ENCODE measurements at regions not wholly inside any gene's neighbourhood (a gene's known extent, or its start where the extent isn't known, plus 50 kb on each side); places are given as distances from the start of the nearest gene placed in this dataset.
A peak's percentile ranks its signal among the peaks of the same experiment; 100 is the strongest.

- no peak for TF ChIP-seq MZF1 (tag by site-specific recombination; IDR thresholded peaks at IDR 0.05; ENCODE audit: borderline replicate concordance)
- TF ChIP-seq ZNF335 (tag by site-specific recombination; conservative IDR thresholded peaks at IDR 0.05) = peak; percentile 52
- peak; percentile 54 for TF ChIP-seq EGR2 (tag by site-specific recombination; IDR thresholded peaks at IDR 0.05; ENCODE audit: low read depth)
- peak; percentile 69 for TF ChIP-seq ZFHX2 (tag by site-specific recombination; conservative IDR thresholded peaks at IDR 0.05)
- Histone ChIP-seq H3K4me1 (ENCODE audit: control insufficient read depth, insufficient read depth, low read length) (no peaks in the 10 kb centered on the region), H3K36me3 (ENCODE audit: control insufficient read depth in 2 of 2, insufficient read depth in 1 of 2, low read length in 2 of 2) (peaks cover 22 to 33% of the 10 kb centered on the region in 2 experiments; a peak in 2 of 3 replicates), H3K9me3 (ENCODE audit: control insufficient read depth, insufficient read depth, low read depth, low read length) (no peaks in the 10 kb centered on the region), H3K27ac (ENCODE audit: extremely low read depth, low read depth, low read length) (peak overlapping the region; percentile 55; the same call in 1 of the 2 replicates), H3K4me3 (ENCODE audit: low read depth, low read length) (peak overlapping the region; percentile 69)
- POLR2A ChIA-PET = no interaction called here
- CTCF ChIA-PET = interaction anchor here (0.6 kb wide), 1 partner anchor 644 kb away, joined by 3 read pairs; no protein-coding TSS in a partner anchor
These were observed 97.8 kb downstream of the ZNF674 start for GRCh38 chrX:46447384-46447783.

- POLR2A ChIA-PET = no interaction called here
- Histone ChIP-seq H3K9me3 (ENCODE audit: control insufficient read depth, insufficient read depth, low read depth, low read length) (no peaks in the 10 kb centered on the region), H3K27ac (ENCODE audit: extremely low read depth, low read depth, low read length) (peak overlapping the region; percentile 78), H3K4me3 (ENCODE audit: low read depth, low read length) (peak overlapping the region; percentile 69), H3K4me1 (ENCODE audit: control insufficient read depth, insufficient read depth, low read length) (no peaks in the 10 kb centered on the region), H3K36me3 (ENCODE audit: control insufficient read depth in 2 of 2, insufficient read depth in 1 of 2, low read length in 2 of 2) (peaks cover 20 to 28% of the 10 kb centered on the region in 2 experiments; a peak in 2 of 3 replicates)
- CTCF ChIA-PET = no interaction called here
- no peak for TF ChIP-seq ZNF37A (tag by site-specific recombination; IDR thresholded peaks at IDR 0.05)
- no peak for TF ChIP-seq OSR2 (tag by site-specific recombination; IDR thresholded peaks at IDR 0.05)
- no peak for TF ChIP-seq ZNF239 (tag by site-specific recombination; IDR thresholded peaks at IDR 0.05)
- no peak for TF ChIP-seq ZNF274 (IDR thresholded peaks at IDR 0.05; ENCODE audit: low read length)
- no peak for TF ChIP-seq ZNF274 (tag by site-specific recombination; IDR thresholded peaks at IDR 0.05; ENCODE audit: borderline replicate concordance)
- no peak for TF ChIP-seq ZNF645 (tag by site-specific recombination; IDR thresholded peaks at IDR 0.05)
- peak; percentile 16; the same call in 1 of the 2 replicates for TF ChIP-seq KLF10 (tag by site-specific recombination; IDR thresholded peaks at IDR 0.05)
- no peak for TF ChIP-seq ZNF404 (tag by site-specific recombination; IDR thresholded peaks at IDR 0.05)
- TF ChIP-seq ZNF610 (tag by site-specific recombination; IDR thresholded peaks at IDR 0.05; ENCODE audit: borderline replicate concordance) = no peak
- no peak for TF ChIP-seq ZFHX2 (tag by site-specific recombination; conservative IDR thresholded peaks at IDR 0.05)
- no peak for TF ChIP-seq ZNF510 (tag by site-specific recombination; IDR thresholded peaks at IDR 0.05; ENCODE audit: insufficient replicate concordance)
- TF ChIP-seq HIC1 (tag by site-specific recombination; IDR thresholded peaks at IDR 0.05) = no peak
- TF ChIP-seq TCF7L2 (IDR thresholded peaks at IDR 0.05; ENCODE audit: borderline replicate concordance, low read depth, low read length) = no peak
- TF ChIP-seq ZNF585B (tag by site-specific recombination; IDR thresholded peaks at IDR 0.05) = no peak; the same call in 1 of the 2 replicates
- TF ChIP-seq ZNF2 (tag by site-specific recombination; IDR thresholded peaks at IDR 0.05) = no peak
- TF ChIP-seq SP3 (tag by site-specific recombination; IDR thresholded peaks at IDR 0.05) = peak; percentile 63
- TF ChIP-seq ZNF707 (tag by site-specific recombination; IDR thresholded peaks at IDR 0.05) = no peak
- no peak for TF ChIP-seq ZNF311 (tag by site-specific recombination; IDR thresholded peaks at IDR 0.05; ENCODE audit: borderline replicate concordance)
- TF ChIP-seq ZNF530 (tag by site-specific recombination; IDR thresholded peaks at IDR 0.05; ENCODE audit: low read depth) = no peak
- TF ChIP-seq ZNF10 (tag by site-specific recombination; IDR thresholded peaks at IDR 0.05) = no peak
- no peak for TF ChIP-seq GLI4 (tag by site-specific recombination; IDR thresholded peaks at IDR 0.05)
- no peak for TF ChIP-seq REPIN1 (tag by site-specific recombination; IDR thresholded peaks at IDR 0.05; ENCODE audit: low read depth)
- TF ChIP-seq ZNF785 (tag by site-specific recombination; IDR thresholded peaks at IDR 0.05) = no peak
- peak; percentile 43; the same call in 1 of the 2 replicates for TF ChIP-seq YY1 (tag by site-specific recombination; IDR thresholded peaks at IDR 0.05)
- no peak for TF ChIP-seq ZNF654 (tag by site-specific recombination; IDR thresholded peaks at IDR 0.05; ENCODE audit: low read depth)
- no peak for TF ChIP-seq ZBTB49 (tag by site-specific recombination; IDR thresholded peaks at IDR 0.05; ENCODE audit: low read depth)
- no peak for TF ChIP-seq ZNF776 (tag by site-specific recombination; IDR thresholded peaks at IDR 0.05; ENCODE audit: borderline replicate concordance)
- no peak for TF ChIP-seq TRIM28 (IDR thresholded peaks at IDR 0.05; ENCODE audit: borderline replicate concordance, low read length)
- TF ChIP-seq ZBTB21 (tag by site-specific recombination; IDR thresholded peaks at IDR 0.05) = no peak
These were observed 98.4 kb downstream of the ZNF674 start for GRCh38 chrX:46446727-46447378.

Measured in HEK293 (cell line).